Common myeloid progenitor, CD34-positive (primary cell): ENCODE measurements at regions not wholly inside any gene's neighbourhood (a gene's known extent, or its start where the extent isn't known, plus 50 kb on each side); places are given as distances from the start of the nearest gene placed in this dataset.
A peak's percentile ranks its signal among the peaks of the same experiment; 100 is the strongest.

Source experiments
- CTCF ChIA-PET: fragments of 350-600 bp; sonication (Branson Sonifier 250); formaldehyde crosslinking; loops from one replicate; lab custom pipeline; 2021; ENCODE audit warnings: antibody characterized with exemption; lab: Charles Lee
- POLR2A ChIA-PET: fragments of 350-600 bp; sonication (Branson Sonifier 250); formaldehyde crosslinking; loops from one replicate; lab custom pipeline; 2021; ENCODE audit warnings: antibody characterized with exemption; lab: Charles Lee
- DNase-seq, 3 donors: peaks; one replicate each; pipeline versions ENCODE4 v3.0.0 to v3.0.0-alpha.2; 2013
- H3K27ac ChIP-seq, 2 experiments: 1 replicate in 1 of 2; 2 replicates in 1 of 2; pipeline ENCODE4 v1.7.0; 2013; ENCODE audit warnings: inconsistent platforms in 2 of 2, low read length in 2 of 2, mild to moderate bottlenecking in 2 of 2, low read depth in 1 of 2, moderate library complexity in 1 of 2; ENCODE audit not compliant: severe bottlenecking in 2 of 2, insufficient read depth in 1 of 2, poor library complexity in 1 of 2
- H3K27me3 ChIP-seq, 5 experiments: replicated peaks in 2 of 5; 1 replicate in 3 of 5; 2 replicates in 2 of 5; pipeline versions ENCODE4 v1.6.1 to v1.7.0; 2013; ENCODE audit warnings: low read length in 4 of 5, mild to moderate bottlenecking in 2 of 5, moderate library complexity in 2 of 5, inconsistent platforms in 1 of 5; ENCODE audit not compliant: insufficient read depth in 5 of 5, control insufficient read depth in 4 of 5
- H3K36me3 ChIP-seq, 4 experiments: 1 replicate in 2 of 4; 2 replicates in 2 of 4; pipeline versions ENCODE4 v1.6.1 to v1.7.0; 2013; ENCODE audit warnings: low read length in 3 of 4, control low read depth in 1 of 4, mild to moderate bottlenecking in 1 of 4; ENCODE audit not compliant: control insufficient read depth in 4 of 4, insufficient read depth in 4 of 4
- H3K4me1 ChIP-seq, 4 experiments: 1 replicate in 3 of 4; 2 replicates in 1 of 4; pipeline versions ENCODE4 v1.6.1 to v1.7.1; 2013; ENCODE audit warnings: low read length in 3 of 4, mild to moderate bottlenecking in 3 of 4, control low read depth in 1 of 4, inconsistent platforms in 1 of 4, moderate library complexity in 1 of 4; ENCODE audit not compliant: control insufficient read depth in 4 of 4, insufficient read depth in 4 of 4; ENCODE audit errors: control extremely low read depth in 1 of 4
- H3K4me3 ChIP-seq, 7 experiments: 1 replicate in 4 of 7; 2 replicates in 3 of 7; pipeline versions ENCODE4 v1.5.1 to v1.7.0; 2013; ENCODE audit warnings: mild to moderate bottlenecking in 7 of 7, low read length in 6 of 7, moderate library complexity in 6 of 7, inconsistent platforms in 2 of 7, low read depth in 2 of 7, control low read depth in 1 of 7; ENCODE audit not compliant: insufficient read depth in 4 of 7, control insufficient read depth in 1 of 7; ENCODE audit errors: extremely low read depth in 1 of 7
- H3K9me3 ChIP-seq, 5 experiments: 1 replicate in 4 of 5; 2 replicates in 1 of 5; pipeline versions ENCODE4 v1.6.1 to v1.7.1; 2013; ENCODE audit warnings: low read length in 4 of 5, mild to moderate bottlenecking in 2 of 5, inconsistent platforms in 1 of 5, low read depth in 1 of 5, moderate library complexity in 1 of 5; ENCODE audit not compliant: control insufficient read depth in 4 of 5, insufficient read depth in 2 of 5; ENCODE audit errors: control extremely low read depth in 1 of 5
- WGBS: methylation state at CpG from one replicate; pipeline ENCODE4 v1.1.5; 2013; ENCODE audit not compliant: insufficient coverage; 5-methylcytosine and 5-hydroxymethylcytosine counted together

GRCh38 chr5:126357585-126358342 lies 65.4 kb upstream of the GRAMD2B start:
- no peak for DNase-seq
- CTCF ChIA-PET = interaction anchor here (1.0 to 1.3 kb wide), 5 partner anchors 8 to 177 kb away, joined by 3 to 6 read pairs (median 3); no protein-coding TSS in a partner anchor
- Histone ChIP-seq H3K4me3 (no peak overlapping the region), H3K27me3 (peaks cover 0 to 13% (median 0%) of the 10 kb centered on the region in 5 experiments), H3K9me3 (no peaks in the 10 kb centered on the region), H3K27ac (no peak overlapping the region), H3K4me1 (peaks cover 0 to 41% (median 5%) of the 10 kb centered on the region in 4 experiments), H3K36me3 (no peaks in the 10 kb centered on the region)
- POLR2A ChIA-PET = no interaction called here
- 100% methylated on average over 1 of the region's 4 CpGs for WGBS

GRCh38 chr5:126358525-126358924 lies 64.7 kb upstream of the GRAMD2B start:
- 49% methylated on average over 3 of the region's 4 CpGs for whole genome bisulfite sequencing
- Histone ChIP-seq H3K4me3 (no peak overlapping the region), H3K4me1 (peaks cover 0 to 40% (median 5%) of the 10 kb centered on the region in 4 experiments), H3K9me3 (no peaks in the 10 kb centered on the region), H3K36me3 (no peaks in the 10 kb centered on the region), H3K27ac (no peak overlapping the region), H3K27me3 (peaks cover 0 to 13% (median 0%) of the 10 kb centered on the region in 5 experiments)
- CTCF ChIA-PET = interaction anchor here (1.0 to 1.5 kb wide), 6 partner anchors 9 to 176 kb away, joined by 3 to 6 read pairs (median 3); no protein-coding TSS in a partner anchor
- DNase-seq = peak in 2 of 3 donors; percentile 71 to 80
- POLR2A ChIA-PET = no interaction called here

GRCh38 chr5:126359884-126360283 lies 63.3 kb upstream of the GRAMD2B start:
- POLR2A ChIA-PET = no interaction called here
- H3K4me3 ChIP-seq = no peak overlapping the region
- H3K9me3 ChIP-seq = no peaks in the 10 kb centered on the region
- CTCF ChIA-PET = interaction anchor here (1.5 kb wide), 1 partner anchor 140 kb away, joined by 3 read pairs; no protein-coding TSS in a partner anchor
- WGBS = 99% methylated on average over 6 of the region's 6 CpGs
- peaks cover 0 to 28% (median 0%) of the 10 kb centered on the region in 4 experiments for H3K4me1 ChIP-seq
- no peak for DNase-seq
- no peak overlapping the region for H3K27ac ChIP-seq
- H3K27me3 ChIP-seq = peaks cover 0 to 13% (median 0%) of the 10 kb centered on the region in 5 experiments
- H3K36me3 ChIP-seq = no peaks in the 10 kb centered on the region

- POLR2A ChIA-PET = no interaction called here
- H3K4me1 ChIP-seq = peaks cover 0 to 22% (median 0%) of the 10 kb centered on the region in 4 experiments
- H3K4me3 ChIP-seq = no peak overlapping the region
- peak in 1 of 3 donors; percentile 8 for DNase-seq
- CTCF ChIA-PET = no interaction called here
- no peaks in the 10 kb centered on the region for H3K36me3 ChIP-seq
- no peak overlapping the region for H3K27ac ChIP-seq
- H3K27me3 ChIP-seq = peaks cover 0 to 12% (median 0%) of the 10 kb centered on the region in 5 experiments
- WGBS = no CpG with 5 or more reads among the region's 1 CpG
- H3K9me3 ChIP-seq = no peaks in the 10 kb centered on the region
Observed at GRCh38 chr5:126360467-126360866, 62.7 kb upstream of the GRAMD2B start.

GRCh38 chr5:126363658-126364057 lies 59.6 kb upstream of the GRAMD2B start:
- Histone ChIP-seq H3K9me3 (no peaks in the 10 kb centered on the region), H3K4me1 (peaks cover 0 to 17% (median 0%) of the 10 kb centered on the region in 4 experiments), H3K27ac (no peak overlapping the region), H3K4me3 (no peak overlapping the region), H3K27me3 (peaks cover 0 to 8% (median 0%) of the 10 kb centered on the region in 5 experiments), H3K36me3 (no peaks in the 10 kb centered on the region)
- ChIA-PET CTCF (no interaction called here), POLR2A (no interaction called here)
- DNase-seq = no peak
- no CpG with 5 or more reads among the region's 1 CpG for WGBS

- POLR2A ChIA-PET = no interaction called here
- CTCF ChIA-PET = no interaction called here
- Histone ChIP-seq H3K4me3 (no peak overlapping the region), H3K36me3 (no peaks in the 10 kb centered on the region), H3K4me1 (peaks cover 0 to 10% (median 0%) of the 10 kb centered on the region in 4 experiments), H3K27me3 (peaks cover 0 to 8% (median 0%) of the 10 kb centered on the region in 5 experiments), H3K27ac (no peak overlapping the region), H3K9me3 (no peaks in the 10 kb centered on the region)
- WGBS = 86% methylated on average over 1 of the region's 4 CpGs
- DNase-seq = no peak
Observed at GRCh38 chr5:126364206-126364902, 58.9 kb upstream of the GRAMD2B start.
